AG09309 (cell line): ENCODE measurements at regions not wholly inside any gene's neighbourhood (a gene's known extent, or its start where the extent isn't known, plus 50 kb on each side); places are given as distances from the start of the nearest gene placed in this dataset.

Source experiments
- DNase-seq: peaks from one replicate; pipeline ENCODE4 v3.0.0-alpha.2; 2010; ENCODE audit warnings: low read depth
- H3K4me3 ChIP-seq: 2 replicates; pipeline ENCODE4 v1.5.1; 2011; ENCODE audit warnings: mild to moderate bottlenecking, low read depth, low read length, moderate library complexity; ENCODE audit not compliant: control insufficient read depth
- TF ChIP-seq, protein P1 (sequence below): IDR thresholded peaks from 2 replicates; pipeline ENCODE4 v1.5.1; 2011; ENCODE audit warnings: mild to moderate bottlenecking, low read depth, low read length, inconsistent platforms; ENCODE audit not compliant: insufficient read depth, control insufficient read depth; ENCODE audit errors: missing control alignments

DNA sequence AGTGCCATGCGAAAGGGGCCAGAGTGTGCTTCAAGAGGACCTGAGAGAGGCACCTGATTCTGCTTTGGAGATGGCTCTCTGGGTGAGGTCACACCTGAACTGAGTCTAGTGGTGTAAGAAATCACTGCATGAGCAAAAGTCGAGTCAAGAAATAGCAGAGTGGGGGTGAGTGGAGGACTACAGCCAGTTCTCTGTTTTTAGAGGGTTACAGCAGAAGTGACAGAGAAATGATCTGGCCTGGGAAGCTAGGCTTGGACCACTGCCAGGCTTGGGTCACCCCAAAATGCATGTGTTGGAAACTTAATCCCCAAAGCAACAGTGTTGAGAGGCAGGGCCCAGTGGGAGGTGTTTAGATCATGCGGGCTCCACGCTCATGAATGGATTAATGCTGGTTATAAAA is 312.0 kb downstream of the CBLN1 start:
- no peak for DNase-seq
- no peak overlapping the region for H3K4me3 ChIP-seq
- TF ChIP-seq, protein P1, sequence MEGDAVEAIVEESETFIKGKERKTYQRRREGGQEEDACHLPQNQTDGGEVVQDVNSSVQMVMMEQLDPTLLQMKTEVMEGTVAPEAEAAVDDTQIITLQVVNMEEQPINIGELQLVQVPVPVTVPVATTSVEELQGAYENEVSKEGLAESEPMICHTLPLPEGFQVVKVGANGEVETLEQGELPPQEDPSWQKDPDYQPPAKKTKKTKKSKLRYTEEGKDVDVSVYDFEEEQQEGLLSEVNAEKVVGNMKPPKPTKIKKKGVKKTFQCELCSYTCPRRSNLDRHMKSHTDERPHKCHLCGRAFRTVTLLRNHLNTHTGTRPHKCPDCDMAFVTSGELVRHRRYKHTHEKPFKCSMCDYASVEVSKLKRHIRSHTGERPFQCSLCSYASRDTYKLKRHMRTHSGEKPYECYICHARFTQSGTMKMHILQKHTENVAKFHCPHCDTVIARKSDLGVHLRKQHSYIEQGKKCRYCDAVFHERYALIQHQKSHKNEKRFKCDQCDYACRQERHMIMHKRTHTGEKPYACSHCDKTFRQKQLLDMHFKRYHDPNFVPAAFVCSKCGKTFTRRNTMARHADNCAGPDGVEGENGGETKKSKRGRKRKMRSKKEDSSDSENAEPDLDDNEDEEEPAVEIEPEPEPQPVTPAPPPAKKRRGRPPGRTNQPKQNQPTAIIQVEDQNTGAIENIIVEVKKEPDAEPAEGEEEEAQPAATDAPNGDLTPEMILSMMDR = no peak

DNA sequence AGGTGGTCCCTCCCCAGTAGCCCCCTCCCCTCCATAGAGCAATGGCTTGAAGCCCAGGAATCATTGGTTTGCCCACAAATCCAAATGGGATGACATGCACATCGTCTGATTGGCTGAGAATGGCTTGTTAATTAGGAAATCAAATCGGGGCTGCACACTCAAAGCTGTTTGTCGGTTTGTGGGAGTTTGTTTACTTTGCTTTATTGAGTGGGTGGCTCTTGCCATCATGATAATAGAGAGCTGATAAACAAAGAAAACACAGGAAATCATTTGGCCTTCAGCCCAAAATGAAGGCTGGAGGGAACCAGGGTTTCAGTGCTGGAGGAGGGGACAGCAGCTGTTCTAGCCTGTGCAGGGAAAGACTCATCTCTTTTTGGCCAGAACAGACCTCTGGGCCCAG is 316.3 kb downstream of the CBLN1 start:
- no peak for DNase-seq
- H3K4me3 ChIP-seq = no peak overlapping the region
- TF ChIP-seq, protein P1 = no peak

DNA sequence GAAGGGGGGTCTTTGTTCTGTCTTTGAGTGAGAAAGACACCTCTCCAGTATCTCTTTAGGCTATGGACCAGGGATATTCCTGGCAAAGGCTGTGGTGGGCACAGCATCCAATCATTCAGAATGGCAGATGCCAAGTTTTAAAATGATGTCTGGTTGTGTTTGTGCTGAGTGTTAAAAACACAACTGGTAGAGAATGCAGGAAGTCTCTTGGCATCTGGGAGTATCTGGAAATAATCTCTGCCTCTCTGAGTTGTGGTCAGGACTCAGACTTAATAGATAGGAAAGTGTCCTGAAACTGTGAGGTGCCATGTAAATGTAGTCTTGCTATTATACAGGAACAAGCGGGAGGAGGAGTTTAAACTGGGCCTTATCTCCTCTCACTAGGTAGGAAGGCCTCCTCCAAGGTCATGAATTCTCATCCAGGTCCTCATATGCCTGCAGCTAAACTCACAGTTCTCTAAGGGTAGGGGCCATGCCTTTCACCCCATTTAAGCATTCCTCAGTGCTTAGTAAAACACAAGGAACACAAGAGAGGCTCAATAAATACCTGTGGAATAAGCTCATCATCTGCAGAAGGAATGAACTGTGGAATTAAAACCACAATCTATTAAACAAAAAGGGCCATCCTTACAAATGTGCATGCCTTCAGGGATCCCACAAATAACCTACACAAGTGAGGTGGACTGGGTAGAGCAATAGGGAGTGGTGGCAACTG is 317.6 kb downstream of the CBLN1 start:
- TF ChIP-seq, protein P1 = no peak
- peak; percentile 69 for DNase-seq
- no peak overlapping the region for H3K4me3 ChIP-seq

DNA sequence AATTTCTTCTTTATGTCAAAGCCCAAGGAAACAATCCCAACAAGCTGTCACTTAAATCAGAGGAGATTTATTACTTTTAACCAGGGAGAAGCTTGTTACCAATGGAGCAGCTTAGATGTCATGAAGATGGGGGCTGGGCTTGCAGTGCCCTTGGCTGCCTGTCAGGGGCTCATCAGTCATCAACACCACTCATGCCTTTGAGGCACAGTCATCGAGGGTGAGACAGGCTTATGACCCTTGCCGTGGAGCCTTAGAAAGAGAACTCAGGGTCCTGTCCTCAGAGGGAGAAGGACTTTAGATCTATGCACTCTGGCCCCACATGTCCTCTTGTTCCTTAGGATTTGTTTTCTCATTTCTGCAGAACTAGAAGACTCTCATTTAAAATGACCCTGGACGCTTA is 318.3 kb downstream of the CBLN1 start:
- no peak for DNase-seq
- TF ChIP-seq, protein P1 = no peak
- no peak overlapping the region for H3K4me3 ChIP-seq

DNA sequence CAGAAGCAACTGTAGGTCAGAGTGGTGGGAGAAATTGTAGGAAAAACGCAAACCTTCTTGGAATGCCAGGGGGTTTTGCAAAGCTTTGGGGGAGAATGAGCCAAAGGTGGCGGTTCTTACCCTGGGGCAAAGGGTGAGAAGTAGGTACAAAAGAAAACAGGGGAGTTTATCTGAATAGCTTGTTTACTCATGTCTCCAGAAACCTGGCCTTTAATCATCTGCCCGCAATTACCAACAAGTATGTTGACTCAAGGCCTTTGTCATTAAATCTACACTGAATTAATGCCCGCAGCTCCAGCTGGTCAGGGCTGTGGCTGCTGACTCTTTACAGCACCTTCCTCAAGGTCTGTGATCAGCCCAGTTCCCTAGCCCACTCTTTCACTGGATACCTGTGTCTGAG is 320.1 kb downstream of the CBLN1 start:
- no peak for DNase-seq
- TF ChIP-seq, protein P1 = no peak
- H3K4me3 ChIP-seq = no peak overlapping the region

DNA sequence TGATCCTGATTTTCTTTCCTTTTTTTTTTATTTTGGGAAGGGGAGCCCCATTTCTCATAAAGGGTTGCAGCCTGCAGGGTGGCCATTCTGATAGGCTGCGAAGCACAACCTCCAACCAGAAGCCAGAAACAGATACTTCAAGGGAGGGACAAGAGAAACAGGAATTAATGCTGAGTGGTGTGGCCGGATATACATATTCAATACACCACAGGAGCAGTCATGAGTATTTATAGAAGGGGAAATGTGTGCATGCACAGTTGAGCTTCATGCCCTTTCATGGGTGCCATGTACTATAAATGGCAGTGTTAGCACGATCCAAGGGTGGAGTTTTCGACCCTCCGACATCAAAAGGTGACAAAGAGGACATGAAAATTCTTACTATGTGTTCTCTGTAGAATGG is 320.8 kb downstream of the CBLN1 start:
- no peak for DNase-seq
- TF ChIP-seq, protein P1 = no peak
- H3K4me3 ChIP-seq = no peak overlapping the region
